ENCODE measurements at regions not wholly inside any gene's neighbourhood (a gene's known extent, or its start where the extent isn't known, plus 50 kb on each side); places are given as distances from the start of the nearest gene placed in this dataset.

- Histone ChIP-seq H4K20me1 (ENCODE audit: insufficient read depth, low read length) (no peaks in the 10 kb centered on the region), H3K4me3 (ENCODE audit: insufficient read depth, low read length) (no peak overlapping the region), H3K27ac (ENCODE audit: low read depth, low read length) (no peak overlapping the region), H3K9me3 (ENCODE audit: low read depth, low read length) (no peaks in the 10 kb centered on the region), H3K36me3 (ENCODE audit: insufficient read depth, low read length) (no peaks in the 10 kb centered on the region), H3K79me2 (ENCODE audit: insufficient read depth, low read length) (no peaks in the 10 kb centered on the region), H2AFZ (ENCODE audit: low read length) (no peak overlapping the region), H3K27me3 (ENCODE audit: insufficient read depth, low read length) (no peaks in the 10 kb centered on the region), H3K4me1 (ENCODE audit: insufficient read depth, low read length) (peaks cover 18% of the 10 kb centered on the region), H3K4me2 (ENCODE audit: insufficient read depth, low read length) (no peak overlapping the region)
- no peak for TF ChIP-seq CTCF (IDR thresholded peaks at IDR 0.05; ENCODE audit: extremely low read depth, low read depth, low read length)
- no peak for DNase-seq (ENCODE audit: insufficient read length, low spot score, missing footprints)
These were observed 188.9 kb upstream of the OSR1 start for GRCh38 chr2:19547321-19547720.

- H3K4me3 ChIP-seq (ENCODE audit: insufficient read depth, low read length): no peak overlapping the region
- no peaks in the 10 kb centered on the region for H3K9me3 ChIP-seq (ENCODE audit: low read depth, low read length)
- no peak for TF ChIP-seq CTCF (IDR thresholded peaks at IDR 0.05; ENCODE audit: extremely low read depth, low read depth, low read length)
- H4K20me1 ChIP-seq (ENCODE audit: insufficient read depth, low read length): no peaks in the 10 kb centered on the region
- peaks cover 28% of the 10 kb centered on the region for H3K4me1 ChIP-seq (ENCODE audit: insufficient read depth, low read length)
- no peaks in the 10 kb centered on the region for H3K36me3 ChIP-seq (ENCODE audit: insufficient read depth, low read length)
- no peak overlapping the region for H2AFZ ChIP-seq (ENCODE audit: low read length)
- no peak overlapping the region for H3K4me2 ChIP-seq (ENCODE audit: insufficient read depth, low read length)
- H3K27ac ChIP-seq (ENCODE audit: low read depth, low read length): no peak overlapping the region
- no peaks in the 10 kb centered on the region for H3K27me3 ChIP-seq (ENCODE audit: insufficient read depth, low read length)
- no peak for DNase-seq (ENCODE audit: insufficient read length, low spot score, missing footprints)
- H3K79me2 ChIP-seq (ENCODE audit: insufficient read depth, low read length): no peaks in the 10 kb centered on the region
These were observed 187.1 kb upstream of the OSR1 start for GRCh38 chr2:19545507-19545906.

GRCh38 chr2:19543663-19544383 is 185.4 kb upstream of the OSR1 start:
- peaks cover 37% of the 10 kb centered on the region for H3K4me1 ChIP-seq (ENCODE audit: insufficient read depth, low read length)
- peak; percentile 37 for DNase-seq (ENCODE audit: insufficient read length, low spot score, missing footprints)
- H3K4me2 ChIP-seq (ENCODE audit: insufficient read depth, low read length): peak overlapping the region; percentile 18

More at GRCh38 chr2:19543663-19544383, 185.4 kb upstream of the OSR1 start:
- Histone ChIP-seq H3K36me3 (ENCODE audit: insufficient read depth, low read length) (no peaks in the 10 kb centered on the region), H2AFZ (ENCODE audit: low read length) (no peak overlapping the region), H4K20me1 (ENCODE audit: insufficient read depth, low read length) (no peaks in the 10 kb centered on the region), H3K9me3 (ENCODE audit: low read depth, low read length) (no peaks in the 10 kb centered on the region), H3K27me3 (ENCODE audit: insufficient read depth, low read length) (no peaks in the 10 kb centered on the region), H3K4me3 (ENCODE audit: insufficient read depth, low read length) (no peak overlapping the region), H3K79me2 (ENCODE audit: insufficient read depth, low read length) (no peaks in the 10 kb centered on the region), H3K27ac (ENCODE audit: low read depth, low read length) (peak overlapping the region; percentile 27)
- no peak for TF ChIP-seq CTCF (IDR thresholded peaks at IDR 0.05; ENCODE audit: extremely low read depth, low read depth, low read length)
